ENCODE measurements at regions not wholly inside any gene's neighbourhood (a gene's known extent, or its start where the extent isn't known, plus 50 kb on each side); places are given as distances from the start of the nearest gene placed in this dataset.

DNA sequence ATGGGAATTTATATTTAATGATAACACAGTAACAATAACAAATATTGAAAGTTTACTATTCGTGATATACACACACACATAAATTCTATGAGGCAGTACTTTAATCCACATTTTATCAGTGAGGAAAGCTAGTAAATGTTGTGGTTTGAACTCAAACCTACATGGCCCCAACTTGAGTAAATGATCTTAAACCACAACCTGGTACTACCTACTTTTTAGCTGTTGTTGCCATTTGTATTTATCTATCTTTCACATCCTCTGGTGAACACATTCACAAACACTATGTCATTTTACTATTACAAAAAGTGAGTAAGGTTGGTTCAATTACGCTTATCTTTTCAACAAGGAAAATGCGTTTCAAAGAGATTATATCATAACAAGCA, 186.1 kb downstream of the SMC2 start:
- no peak for TF ChIP-seq CTCF (IDR thresholded peaks at IDR 0.05)
- no peak for TF ChIP-seq EZH2 (IDR thresholded peaks at IDR 0.05)
